Effector memory CD4-positive, alpha-beta T cell (primary cell): ENCODE measurements at regions not wholly inside any gene's neighbourhood (a gene's known extent, or its start where the extent isn't known, plus 50 kb on each side); places are given as distances from the start of the nearest gene placed in this dataset.

ENCODE experiments used
- DNase-seq, 3 donors: peaks; one replicate each; pipeline ENCODE4 v3.0.0-alpha.2; 2020
- H3K27ac ChIP-seq: 2 replicates; pipeline ENCODE4 v1.7.0; 2013; ENCODE audit warnings: mild to moderate bottlenecking, low read length, moderate library complexity; ENCODE audit not compliant: insufficient read depth, poor library complexity, severe bottlenecking
- H3K27me3 ChIP-seq: replicated peaks from 2 replicates; pipeline ENCODE4 v1.7.0; 2013; ENCODE audit warnings: mild to moderate bottlenecking, low read length; ENCODE audit not compliant: insufficient read depth, control insufficient read depth, poor library complexity, severe bottlenecking
- H3K36me3 ChIP-seq: 2 replicates; pipeline ENCODE4 v1.7.0; 2013; ENCODE audit warnings: mild to moderate bottlenecking, low read length, moderate library complexity; ENCODE audit not compliant: control insufficient read depth, insufficient read depth
- H3K4me1 ChIP-seq: 2 replicates; pipeline ENCODE4 v1.7.0; 2013; ENCODE audit warnings: low read length, mild to moderate bottlenecking; ENCODE audit not compliant: control insufficient read depth, insufficient read depth, poor library complexity, severe bottlenecking
- H3K4me3 ChIP-seq: 2 replicates; pipeline ENCODE4 v1.7.0; 2013; ENCODE audit warnings: low read length, low read depth, mild to moderate bottlenecking; ENCODE audit not compliant: insufficient read depth, poor library complexity, severe bottlenecking
- H3K9me3 ChIP-seq: 2 replicates; pipeline ENCODE4 v1.7.0; 2013; ENCODE audit warnings: mild to moderate bottlenecking, low read length, moderate library complexity; ENCODE audit not compliant: control insufficient read depth

- Histone ChIP-seq H3K4me3 (no peak overlapping the region), H3K36me3 (no peaks in the 10 kb centered on the region), H3K9me3 (no peaks in the 10 kb centered on the region), H3K27ac (no peak overlapping the region), H3K4me1 (peaks cover 14% of the 10 kb centered on the region), H3K27me3 (no peaks in the 10 kb centered on the region)
- DNase-seq = peak in 1 of 3 donors; percentile 41
Observed at GRCh38 chr4:121252224-121252806, 88.2 kb upstream of the TNIP3 start.

- no peak overlapping the region for H3K27ac ChIP-seq
- H3K4me1 ChIP-seq = peaks cover 7% of the 10 kb centered on the region
- no peak for DNase-seq
- no peaks in the 10 kb centered on the region for H3K27me3 ChIP-seq
- H3K9me3 ChIP-seq = no peaks in the 10 kb centered on the region
- no peaks in the 10 kb centered on the region for H3K36me3 ChIP-seq
- H3K4me3 ChIP-seq = no peak overlapping the region
Observed at GRCh38 chr4:121248747-121249146, 84.6 kb upstream of the TNIP3 start.

GRCh38 chr4:121246698-121247097 lies 82.6 kb upstream of the TNIP3 start:
- no peak overlapping the region for H3K27ac ChIP-seq
- no peaks in the 10 kb centered on the region for H3K27me3 ChIP-seq
- peaks cover 5% of the 10 kb centered on the region for H3K4me1 ChIP-seq
- no peaks in the 10 kb centered on the region for H3K9me3 ChIP-seq
- H3K4me3 ChIP-seq = no peak overlapping the region
- DNase-seq = no peak
- no peaks in the 10 kb centered on the region for H3K36me3 ChIP-seq

GRCh38 chr4:121243485-121243884 lies 79.4 kb upstream of the TNIP3 start:
- Histone ChIP-seq H3K36me3 (no peaks in the 10 kb centered on the region), H3K4me1 (peaks cover 5% of the 10 kb centered on the region), H3K9me3 (no peaks in the 10 kb centered on the region), H3K27me3 (no peaks in the 10 kb centered on the region), H3K27ac (no peak overlapping the region), H3K4me3 (peak overlapping the region; percentile 46)
- no peak for DNase-seq

- Histone ChIP-seq H3K27me3 (no peaks in the 10 kb centered on the region), H3K9me3 (no peaks in the 10 kb centered on the region), H3K27ac (no peak overlapping the region), H3K4me3 (no peak overlapping the region), H3K4me1 (peaks cover 5% of the 10 kb centered on the region), H3K36me3 (no peaks in the 10 kb centered on the region)
- DNase-seq = no peak
Observed at GRCh38 chr4:121242188-121242750, 78.1 kb upstream of the TNIP3 start.

- DNase-seq = no peak
- no peak overlapping the region for H3K27ac ChIP-seq
- no peak overlapping the region for H3K4me3 ChIP-seq
- no peaks in the 10 kb centered on the region for H3K36me3 ChIP-seq
- H3K9me3 ChIP-seq = no peaks in the 10 kb centered on the region
- peaks cover 5% of the 10 kb centered on the region for H3K4me1 ChIP-seq
- no peaks in the 10 kb centered on the region for H3K27me3 ChIP-seq
Observed at GRCh38 chr4:121239951-121240350, 75.8 kb upstream of the TNIP3 start.

- Histone ChIP-seq H3K27ac (no peak overlapping the region), H3K36me3 (no peaks in the 10 kb centered on the region), H3K27me3 (no peaks in the 10 kb centered on the region), H3K9me3 (no peaks in the 10 kb centered on the region), H3K4me3 (no peak overlapping the region), H3K4me1 (no peaks in the 10 kb centered on the region)
- no peak for DNase-seq
Observed at GRCh38 chr4:121238461-121238860, 74.3 kb upstream of the TNIP3 start.

GRCh38 chr4:121237069-121237399 lies 72.9 kb upstream of the TNIP3 start:
- no peaks in the 10 kb centered on the region for H3K36me3 ChIP-seq
- H3K27ac ChIP-seq = no peak overlapping the region
- DNase-seq = no peak
- no peak overlapping the region for H3K4me3 ChIP-seq
- H3K4me1 ChIP-seq = no peaks in the 10 kb centered on the region
- H3K27me3 ChIP-seq = no peaks in the 10 kb centered on the region
- no peaks in the 10 kb centered on the region for H3K9me3 ChIP-seq

GRCh38 chr4:121236353-121237068 lies 72.4 kb upstream of the TNIP3 start:
- Histone ChIP-seq H3K36me3 (no peaks in the 10 kb centered on the region), H3K9me3 (no peaks in the 10 kb centered on the region), H3K27ac (no peak overlapping the region), H3K27me3 (no peaks in the 10 kb centered on the region), H3K4me1 (no peaks in the 10 kb centered on the region), H3K4me3 (no peak overlapping the region)
- DNase-seq = no peak

- no peaks in the 10 kb centered on the region for H3K36me3 ChIP-seq
- no peak overlapping the region for H3K27ac ChIP-seq
- no peaks in the 10 kb centered on the region for H3K27me3 ChIP-seq
- H3K4me3 ChIP-seq = no peak overlapping the region
- H3K4me1 ChIP-seq = no peaks in the 10 kb centered on the region
- DNase-seq = no peak
- no peaks in the 10 kb centered on the region for H3K9me3 ChIP-seq
Observed at GRCh38 chr4:121233982-121234381, 69.9 kb upstream of the TNIP3 start.
